Suppressor macrophage treated with lipopolysaccharide for 4 hours (primary cell): ENCODE measurements at regions not wholly inside any gene's neighbourhood (a gene's known extent, or its start where the extent isn't known, plus 50 kb on each side); places are given as distances from the start of the nearest gene placed in this dataset.
"Not testable (repeated sequence)": the region's sequence is repeated elsewhere in the genome, so short reads cannot be mapped to it uniquely, and the experiment has no call there.

Experiments used
- DNase-seq: peaks from one replicate; pipeline ENCODE4 v3.0.0-alpha.2; 2020

DNA sequence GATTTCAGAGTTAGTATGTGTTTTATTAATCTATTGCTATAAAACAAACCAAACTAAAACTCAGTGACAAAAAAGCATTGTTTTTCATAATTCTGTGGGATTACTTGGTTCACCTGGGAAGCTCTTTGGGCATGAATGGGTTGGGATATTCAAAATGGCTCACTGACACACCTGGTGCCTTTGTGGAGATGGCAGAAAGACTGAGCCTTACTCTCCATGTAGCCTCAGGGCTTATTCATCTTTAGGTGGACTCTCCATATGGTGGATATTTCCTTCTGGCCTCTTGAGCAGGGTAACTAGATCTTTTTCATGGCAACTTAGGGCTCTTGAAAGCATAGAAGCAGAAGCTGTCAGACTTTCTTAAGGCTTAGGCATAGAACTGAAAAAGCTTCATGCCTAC, 1102.8 kb upstream of the SEL1L start:
- DNase-seq = no peak

DNA sequence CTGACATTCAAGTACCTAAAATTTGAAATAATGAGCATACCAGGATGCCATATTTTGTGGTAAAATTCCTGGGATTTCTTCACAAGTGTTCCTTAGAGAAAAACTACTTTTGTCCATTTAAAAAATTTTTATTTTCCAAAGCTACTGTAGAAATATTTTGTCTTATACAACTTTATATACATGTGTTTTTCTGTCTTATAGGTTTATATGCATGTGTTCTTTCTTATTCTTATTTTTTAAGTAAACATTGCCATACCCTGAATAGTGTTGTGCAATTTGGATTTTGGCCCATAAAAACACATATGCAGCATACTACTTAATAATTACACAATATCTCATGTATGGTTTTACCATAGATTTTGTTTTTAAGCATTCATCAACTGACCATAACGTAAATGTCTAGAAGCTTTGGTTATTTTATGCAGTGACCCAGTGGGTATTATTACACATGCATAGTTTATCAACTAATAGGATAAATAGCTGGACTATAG, 1107.4 kb upstream of the SEL1L start:
- DNase-seq = no peak

- DNase-seq = no peak
Measured at GRCh38 chr14:82642425-82642824, 1108.8 kb upstream of the SEL1L start.

GRCh38 chr14:82647088-82647810, 1113.6 kb upstream of the SEL1L start:
- DNase-seq = no peak

DNA sequence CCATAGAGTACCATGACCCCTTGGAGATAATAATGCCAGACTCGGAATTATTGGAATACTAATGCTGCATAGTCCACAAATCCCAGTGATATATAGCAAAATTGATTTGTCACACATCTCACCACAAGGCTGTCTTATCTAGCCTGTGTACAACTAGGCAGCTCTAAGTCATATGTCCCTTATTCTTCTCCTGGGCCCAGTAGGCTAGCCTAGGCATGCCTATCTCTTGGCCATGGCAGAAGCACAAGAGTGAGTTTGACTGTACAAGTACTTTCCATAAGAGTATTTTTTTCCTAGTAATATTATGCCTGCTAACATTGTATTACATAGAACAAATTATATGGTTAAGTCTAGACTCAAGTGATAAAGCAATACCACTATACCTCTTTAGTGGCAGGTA, 1122.1 kb upstream of the SEL1L start:
- no peak for DNase-seq

DNA sequence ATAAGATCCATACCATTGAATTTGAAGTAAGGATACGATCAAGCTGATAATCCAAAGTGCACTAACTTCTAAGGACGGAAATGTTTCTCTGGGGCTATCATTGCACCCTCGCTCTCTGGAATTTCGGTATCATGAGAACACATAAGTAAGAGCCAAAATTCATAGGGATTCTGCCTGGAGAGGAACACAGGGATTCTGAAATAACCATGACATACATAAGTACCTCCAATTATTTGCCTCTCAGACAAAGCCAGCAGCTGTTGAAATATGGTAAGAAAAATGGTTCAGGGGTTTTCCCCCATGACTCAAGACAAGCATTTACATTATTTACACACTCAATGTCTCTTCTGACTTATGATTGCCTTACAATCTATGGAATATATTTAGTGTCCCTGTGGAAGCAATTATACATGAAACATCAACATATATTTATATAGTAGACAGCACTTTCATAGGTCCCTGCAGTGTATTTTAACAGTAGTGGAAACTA, 1123.6 kb upstream of the SEL1L start:
- DNase-seq = no peak

- no peak for DNase-seq
Measured at GRCh38 chr14:82661258-82661657, 1127.6 kb upstream of the SEL1L start.

- DNase-seq = no peak
Measured at GRCh38 chr14:82667006-82667405, 1133.4 kb upstream of the SEL1L start.

DNA sequence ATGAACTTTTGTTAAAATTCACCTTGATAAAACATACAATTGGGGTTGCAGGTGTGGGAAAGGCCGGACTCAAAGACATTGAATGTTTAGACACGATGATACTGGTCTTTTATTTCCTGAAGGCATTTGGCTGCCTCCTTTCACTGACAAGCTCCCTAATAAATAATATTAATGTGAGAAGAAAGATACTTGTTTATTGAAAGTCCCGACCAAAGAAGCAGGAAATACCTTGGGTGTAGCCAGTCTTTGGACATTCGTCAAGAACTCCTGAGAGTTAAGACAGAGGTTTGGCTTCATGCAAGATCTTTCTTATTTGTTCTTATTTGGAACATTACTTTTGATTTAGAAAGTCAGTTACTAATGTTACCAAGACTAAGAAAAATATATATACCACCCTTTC, 1133.8 kb upstream of the SEL1L start:
- no peak for DNase-seq

DNA sequence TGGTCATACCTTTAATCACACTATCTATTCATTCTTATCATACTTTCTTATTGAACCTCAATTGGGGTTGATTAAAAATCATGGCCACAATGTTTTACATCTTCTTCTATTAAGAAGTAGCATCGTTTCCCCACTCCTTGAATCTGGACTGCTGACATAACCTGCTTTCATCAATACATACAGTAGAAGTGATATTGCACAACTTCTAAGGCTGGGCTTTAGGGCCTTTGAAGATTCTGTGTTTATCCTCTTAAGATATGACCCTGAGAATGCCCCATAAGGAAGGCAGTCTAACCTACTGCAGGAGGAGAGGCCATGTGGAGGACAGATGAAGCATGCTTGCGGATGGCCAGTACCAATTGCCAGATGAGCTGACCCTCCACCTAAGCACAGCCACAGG, 1142.8 kb upstream of the SEL1L start:
- no peak for DNase-seq

DNA sequence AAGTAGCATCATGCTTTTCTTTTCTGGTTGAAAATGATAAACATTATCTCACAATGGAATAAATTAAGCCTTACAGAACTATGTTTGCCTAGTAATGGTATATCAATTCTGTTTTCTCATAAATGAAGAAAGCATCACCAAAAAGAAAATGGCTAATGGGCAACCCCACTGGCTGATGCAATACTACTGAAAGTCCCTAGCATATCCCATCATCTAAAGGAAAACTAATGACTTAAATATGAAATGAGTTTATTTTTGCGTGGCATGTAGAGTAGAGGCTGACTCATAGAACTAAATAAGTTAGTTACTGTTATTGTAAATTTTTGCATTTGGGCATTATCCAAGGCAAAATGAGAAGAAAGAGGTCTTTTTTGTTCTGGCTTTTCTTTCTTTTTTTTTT, 1156.3 kb upstream of the SEL1L start:
- DNase-seq = no peak

GRCh38 chr14:82691191-82691590, 1157.5 kb upstream of the SEL1L start:
- DNase-seq = not testable (repeated sequence)

DNA sequence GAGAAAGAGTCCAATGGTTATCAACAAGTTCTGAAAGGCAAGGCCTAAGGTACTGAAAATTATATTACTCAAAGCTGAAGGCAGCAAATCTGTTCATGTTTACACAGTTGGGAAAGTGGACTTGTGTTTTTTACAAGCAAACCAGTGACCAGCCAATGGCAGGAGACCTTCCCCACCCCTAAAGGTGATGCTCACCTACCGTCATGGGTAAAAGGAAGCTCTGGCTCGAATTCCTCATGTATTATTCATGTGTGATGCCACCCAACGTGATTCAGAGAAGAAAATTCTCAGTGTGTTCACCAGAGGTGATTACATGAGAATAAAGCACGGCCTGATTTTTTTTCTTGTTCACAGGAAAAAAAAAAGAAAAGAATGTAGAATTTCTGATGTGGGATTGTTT, 1161.2 kb upstream of the SEL1L start:
- DNase-seq = no peak

DNA sequence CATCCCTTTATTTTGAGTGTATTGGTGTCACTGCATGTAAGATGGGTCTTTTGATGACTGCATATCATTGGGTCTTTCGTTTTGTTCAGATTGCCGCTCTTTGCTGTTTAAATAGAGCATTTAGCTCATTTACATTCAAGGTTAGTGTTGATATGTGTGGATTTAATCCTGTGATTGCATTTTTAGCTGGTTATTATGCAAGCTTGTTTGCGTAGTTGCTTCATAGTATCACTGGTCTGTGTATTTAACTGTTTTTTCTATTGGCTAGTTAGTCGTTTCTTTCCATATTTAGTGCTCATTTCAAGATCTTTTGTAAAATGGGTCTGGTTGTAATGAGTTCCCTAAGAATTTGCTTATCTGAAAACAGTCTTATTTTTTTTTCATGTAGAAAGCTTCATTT, 1170.6 kb upstream of the SEL1L start:
- DNase-seq = no peak

GRCh38 chr14:82710267-82710841, 1176.7 kb upstream of the SEL1L start:
- peak; percentile 47 for DNase-seq

GRCh38 chr14:82719617-82720016, 1186.0 kb upstream of the SEL1L start:
- DNase-seq = no peak

DNA sequence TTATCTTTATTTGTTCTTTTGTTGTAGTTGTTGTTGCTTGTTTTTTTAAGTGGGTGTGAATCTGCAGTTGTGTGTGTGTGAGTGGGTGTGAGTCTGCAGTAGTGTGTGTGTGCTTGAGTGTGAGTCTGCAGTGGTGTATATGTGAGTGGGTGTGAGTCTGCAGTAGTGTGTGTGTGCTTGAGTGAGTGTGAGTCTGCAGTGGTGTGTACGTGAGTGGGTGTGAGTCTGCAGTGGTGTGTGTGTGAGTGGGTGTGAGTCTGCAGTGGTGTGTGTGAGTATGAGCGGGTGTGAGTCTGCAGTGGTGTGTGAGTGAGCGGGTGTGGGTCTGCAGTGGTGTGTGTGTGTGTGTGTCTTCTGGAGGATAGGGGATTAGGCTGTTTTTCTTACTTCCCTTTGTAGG, 1186.8 kb upstream of the SEL1L start:
- no peak for DNase-seq

DNA sequence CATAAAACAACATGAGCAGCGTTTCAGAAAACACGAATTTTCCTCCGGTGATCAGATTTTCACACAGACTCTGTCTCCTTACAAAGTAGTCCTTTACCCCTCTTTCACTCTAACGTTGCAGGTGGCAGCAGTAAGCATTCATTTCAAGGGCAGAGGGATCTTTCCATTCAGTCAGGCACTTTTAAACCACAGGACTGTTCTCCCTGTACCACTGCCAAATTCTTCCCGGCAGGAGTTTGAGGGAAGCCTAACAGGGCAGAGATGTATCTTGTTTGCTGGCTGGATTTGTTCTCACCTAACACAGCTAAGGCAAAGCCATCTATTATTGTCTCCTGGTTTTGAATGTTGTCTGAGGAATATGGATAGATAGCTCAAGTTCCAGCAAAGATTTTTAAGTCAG, 1187.3 kb upstream of the SEL1L start:
- no peak for DNase-seq

- DNase-seq = no peak
Measured at GRCh38 chr14:82724316-82724715, 1190.7 kb upstream of the SEL1L start.

DNA sequence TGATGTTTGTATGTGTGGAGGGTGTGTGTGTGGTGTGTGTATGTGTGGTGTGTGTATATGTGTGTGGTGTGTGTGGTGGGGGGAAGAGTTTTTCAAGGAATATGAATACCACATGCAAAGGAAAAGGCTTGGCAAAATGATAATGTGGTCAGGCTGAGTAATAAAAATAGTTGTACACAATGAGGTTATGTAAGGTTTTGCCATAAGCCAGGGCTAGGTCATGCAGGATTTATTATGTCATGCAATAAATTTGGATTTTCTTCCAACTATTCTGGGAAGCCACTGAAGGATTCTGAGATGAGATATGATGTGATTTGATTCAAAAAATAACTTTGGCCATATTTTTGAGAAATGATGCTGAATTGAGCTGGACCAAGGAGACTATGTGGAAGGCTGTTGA, 1191.6 kb upstream of the SEL1L start:
- DNase-seq = no peak

DNA sequence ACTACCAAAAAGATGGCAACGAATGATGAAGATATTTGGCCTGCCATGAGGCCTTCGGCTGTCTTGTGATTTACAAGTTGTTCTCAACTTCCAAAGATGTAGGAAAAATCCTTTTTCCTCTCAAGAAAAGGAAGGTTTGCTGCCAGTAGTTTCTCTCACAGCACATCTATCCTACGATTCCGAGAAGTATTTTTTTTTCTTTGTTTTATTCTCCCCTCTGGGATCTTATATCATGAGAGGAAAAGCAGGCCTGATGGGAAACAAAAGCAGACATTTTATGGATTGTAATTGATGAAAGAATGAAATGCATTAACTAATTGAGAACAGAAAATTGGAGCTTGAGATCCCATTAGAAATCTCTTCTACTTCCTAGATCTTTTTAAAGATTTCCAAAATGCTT, 1197.9 kb upstream of the SEL1L start:
- no peak for DNase-seq

GRCh38 chr14:82740547-82740946, 1206.9 kb upstream of the SEL1L start:
- no peak for DNase-seq

GRCh38 chr14:82755476-82755875, 1221.8 kb upstream of the SEL1L start:
- DNase-seq = no peak

DNA sequence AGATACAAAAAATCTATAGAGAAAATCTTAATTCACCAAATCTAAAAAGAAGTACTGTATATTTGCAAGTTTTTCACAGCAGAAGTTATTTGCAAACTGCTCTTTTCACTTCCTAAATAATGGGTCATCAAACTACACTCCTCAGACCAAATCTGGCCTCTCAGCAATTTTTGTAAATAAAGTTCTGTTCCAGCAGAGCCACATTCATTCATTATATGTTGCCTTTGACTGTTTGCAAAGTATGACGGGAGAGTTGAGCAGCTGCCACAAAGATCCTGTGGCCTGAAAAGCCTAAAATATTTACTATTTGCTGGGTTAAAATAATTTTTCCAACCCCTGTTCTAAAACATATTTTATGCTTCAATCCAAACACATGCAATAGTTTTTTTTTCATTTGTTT, 1222.3 kb upstream of the SEL1L start:
- no peak for DNase-seq

DNA sequence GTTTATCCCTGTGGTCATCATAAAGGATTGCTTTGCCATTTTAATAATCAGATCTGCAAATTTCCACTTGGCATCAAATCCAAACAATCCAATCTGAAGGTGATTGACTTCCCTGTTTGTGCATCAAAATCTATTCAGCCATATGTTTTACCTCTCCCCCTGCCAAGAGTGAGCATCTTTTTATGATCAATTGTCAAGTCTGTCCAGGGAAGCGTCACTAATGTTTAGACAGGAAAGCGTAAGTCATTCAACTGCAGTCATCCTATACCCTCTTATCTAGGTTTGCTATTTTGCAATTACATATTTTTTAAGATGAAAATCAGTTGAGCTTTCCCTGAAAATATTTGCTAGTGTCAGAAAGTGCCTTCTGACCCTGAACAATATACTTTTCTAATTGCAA, 1224.1 kb upstream of the SEL1L start:
- DNase-seq = no peak
